Mucosa of descending colon (tissue), 3 donors: ENCODE measurements at regions not wholly inside any gene's neighbourhood (a gene's known extent, or its start where the extent isn't known, plus 50 kb on each side); places are given as distances from the start of the nearest gene placed in this dataset.
A peak's percentile ranks its signal among the peaks of the same experiment; 100 is the strongest.

Source experiments
- ATAC-seq: fragments of 200-7000 bp; cut with Tn5 transposase; one replicate; pipeline ENCODE4 v1.9.1; 2020; ENCODE audit warnings: mild to moderate bottlenecking, moderate library complexity
- DNase-seq, 3 donors: peaks; one replicate each; pipeline ENCODE4 v3.0.0-alpha.2; 2020
- H3K36me3 ChIP-seq: fragments of 200-600 bp; one replicate; pipeline ENCODE4 v1.8.0; 2021; ENCODE audit warnings: low read depth, mild to moderate bottlenecking
- H3K4me1 ChIP-seq: fragments of 200-600 bp; one replicate; pipeline ENCODE4 v1.8.0; 2021; ENCODE audit warnings: low read depth, mild to moderate bottlenecking
- H3K4me3 ChIP-seq: fragments of 200-600 bp; one replicate; pipeline ENCODE4 v1.8.0; 2021; ENCODE audit warnings: mild to moderate bottlenecking
- H3K9me3 ChIP-seq: fragments of 200-600 bp; one replicate; pipeline ENCODE4 v1.8.0; 2021; ENCODE audit warnings: mild to moderate bottlenecking
- intact Hi-C, 2 donors: fragments of 100-400 bp; cut with DNase I in 1 of 2; cut with micrococcal nuclease in 1 of 2; formaldehyde crosslinking; loops; one replicate each; pipeline versions ENCODE4 v1.11.0 to v1.11.1; 2022; cut with DNase I, micrococcal nuclease
- TF ChIP-seq, protein P1 (sequence below): fragments of 200-600 bp; IDR thresholded peaks from one replicate; pipeline ENCODE4 v1.8.0; 2022; ENCODE audit warnings: antibody characterized with exemption, mild to moderate bottlenecking
- donor health status: DM: no; HTN: no; CAD: no; lungs with moderate emphysema.
- donor health status: DM: no; HTN: no; CAD: no.
- donor health status: DM: no; HTN: yes; CAD: no.

DNA sequence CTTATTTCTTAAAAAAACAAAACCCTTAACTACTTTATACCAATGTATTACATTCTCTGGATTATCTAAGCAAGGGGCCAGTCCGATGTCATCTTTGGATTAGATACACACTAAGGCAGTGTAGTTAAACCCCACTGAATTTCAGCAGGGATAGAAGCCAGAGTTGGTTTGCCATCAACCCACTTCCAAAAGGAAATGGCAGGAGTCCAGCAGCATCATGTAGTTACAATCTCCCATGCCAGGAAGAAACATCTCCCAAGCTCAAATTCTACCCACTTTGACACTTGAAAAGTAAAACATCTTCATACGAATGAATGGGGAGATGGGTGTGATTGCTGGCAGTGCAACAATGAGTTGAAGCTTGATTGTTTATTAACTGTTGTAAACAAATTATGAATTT is 203.5 kb upstream of the PLXNC1 start:
- Histone ChIP-seq H3K36me3 (no peaks in the 10 kb centered on the region), H3K9me3 (no peaks in the 10 kb centered on the region), H3K4me3 (no peak overlapping the region), H3K4me1 (no peaks in the 10 kb centered on the region)
- TF ChIP-seq, protein P1, sequence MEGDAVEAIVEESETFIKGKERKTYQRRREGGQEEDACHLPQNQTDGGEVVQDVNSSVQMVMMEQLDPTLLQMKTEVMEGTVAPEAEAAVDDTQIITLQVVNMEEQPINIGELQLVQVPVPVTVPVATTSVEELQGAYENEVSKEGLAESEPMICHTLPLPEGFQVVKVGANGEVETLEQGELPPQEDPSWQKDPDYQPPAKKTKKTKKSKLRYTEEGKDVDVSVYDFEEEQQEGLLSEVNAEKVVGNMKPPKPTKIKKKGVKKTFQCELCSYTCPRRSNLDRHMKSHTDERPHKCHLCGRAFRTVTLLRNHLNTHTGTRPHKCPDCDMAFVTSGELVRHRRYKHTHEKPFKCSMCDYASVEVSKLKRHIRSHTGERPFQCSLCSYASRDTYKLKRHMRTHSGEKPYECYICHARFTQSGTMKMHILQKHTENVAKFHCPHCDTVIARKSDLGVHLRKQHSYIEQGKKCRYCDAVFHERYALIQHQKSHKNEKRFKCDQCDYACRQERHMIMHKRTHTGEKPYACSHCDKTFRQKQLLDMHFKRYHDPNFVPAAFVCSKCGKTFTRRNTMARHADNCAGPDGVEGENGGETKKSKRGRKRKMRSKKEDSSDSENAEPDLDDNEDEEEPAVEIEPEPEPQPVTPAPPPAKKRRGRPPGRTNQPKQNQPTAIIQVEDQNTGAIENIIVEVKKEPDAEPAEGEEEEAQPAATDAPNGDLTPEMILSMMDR, result no peak
- DNase-seq (no peak), ATAC-seq (no peak)
- intact Hi-C loops, result no loop called here

DNA sequence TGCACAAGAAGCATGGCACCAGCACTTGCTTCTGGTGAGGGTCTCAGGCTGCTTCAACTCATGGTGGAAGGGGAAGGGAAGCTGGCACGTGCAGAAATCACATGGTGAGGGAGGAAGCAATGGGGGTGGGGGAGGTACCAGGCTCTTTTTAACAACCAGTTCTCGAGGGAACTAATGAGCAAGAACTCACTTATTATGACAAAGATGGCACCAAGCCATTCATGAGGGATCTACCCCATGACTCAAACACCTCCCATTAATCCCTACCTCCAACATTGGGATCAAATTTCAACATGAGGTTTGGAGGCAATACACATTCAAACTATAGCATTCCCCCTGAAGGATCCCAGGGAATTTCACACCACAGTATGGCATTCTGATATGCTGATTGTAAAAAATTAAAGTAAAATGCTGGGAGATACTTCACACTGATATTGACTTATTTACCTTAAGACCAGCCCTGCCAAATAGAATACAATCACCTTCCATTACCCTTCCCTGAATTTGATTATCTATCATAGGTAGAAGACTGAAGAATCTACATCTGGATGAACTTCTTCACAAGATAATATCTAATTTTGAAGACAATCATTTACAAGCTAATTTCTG is 201.7 kb upstream of the PLXNC1 start:
- intact Hi-C loops, result no loop called here
- H3K9me3 ChIP-seq, result no peaks in the 10 kb centered on the region
- no peak for ATAC-seq
- TF ChIP-seq, protein P1, result no peak
- DNase-seq, result no peak
- no peaks in the 10 kb centered on the region for H3K36me3 ChIP-seq
- H3K4me1 ChIP-seq, result no peaks in the 10 kb centered on the region
- H3K4me3 ChIP-seq, result no peak overlapping the region

DNA sequence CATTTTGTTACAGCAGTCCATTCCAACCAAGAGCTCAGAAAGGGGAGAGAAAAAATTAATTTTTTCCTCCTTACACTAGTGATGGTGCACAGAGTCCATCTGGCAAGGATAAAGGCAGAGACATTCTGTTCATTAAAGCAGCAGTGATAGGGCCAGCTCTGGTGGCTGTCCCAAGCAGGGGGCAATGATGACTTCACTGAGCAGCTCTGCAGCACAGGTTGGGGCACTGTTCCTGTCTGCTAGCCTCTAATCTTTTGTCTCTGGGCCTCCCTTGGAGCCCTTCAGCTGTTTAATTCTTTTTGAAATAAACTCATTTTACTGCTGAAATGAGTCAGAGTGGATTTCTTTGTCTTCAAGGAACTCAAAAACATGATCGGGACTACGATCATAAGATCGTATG is 200.9 kb upstream of the PLXNC1 start:
- Histone ChIP-seq H3K4me3 (no peak overlapping the region), H3K36me3 (no peaks in the 10 kb centered on the region), H3K4me1 (no peaks in the 10 kb centered on the region), H3K9me3 (no peaks in the 10 kb centered on the region)
- ATAC-seq, result no peak
- TF ChIP-seq, protein P1, result no peak
- DNase-seq, result no peak
- intact Hi-C loops, result no loop called here

DNA sequence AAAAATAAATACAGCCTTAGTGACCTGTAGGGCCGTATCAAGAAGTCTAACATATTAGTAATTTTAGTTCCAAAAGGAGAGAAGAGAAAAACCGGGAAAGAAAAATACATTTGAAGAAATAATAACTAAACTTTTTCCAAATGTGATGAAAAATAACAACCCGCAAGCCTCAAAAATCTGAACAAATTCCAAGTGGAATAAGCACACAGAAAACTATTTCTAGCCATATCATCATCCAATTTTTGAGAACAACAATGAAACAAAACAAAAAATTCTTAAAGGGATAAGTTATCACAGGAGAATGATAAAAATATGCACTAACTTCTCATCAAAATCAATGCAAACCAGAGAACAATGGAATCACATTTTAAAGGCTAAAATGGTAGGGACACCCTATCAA is 198.1 kb upstream of the PLXNC1 start:
- H3K4me3 ChIP-seq, result no peak overlapping the region
- H3K36me3 ChIP-seq, result no peaks in the 10 kb centered on the region
- intact Hi-C loops, result no loop called here
- ATAC-seq (no peak), DNase-seq (no peak)
- TF ChIP-seq, protein P1, result no peak
- H3K4me1 ChIP-seq, result no peaks in the 10 kb centered on the region
- no peaks in the 10 kb centered on the region for H3K9me3 ChIP-seq

DNA sequence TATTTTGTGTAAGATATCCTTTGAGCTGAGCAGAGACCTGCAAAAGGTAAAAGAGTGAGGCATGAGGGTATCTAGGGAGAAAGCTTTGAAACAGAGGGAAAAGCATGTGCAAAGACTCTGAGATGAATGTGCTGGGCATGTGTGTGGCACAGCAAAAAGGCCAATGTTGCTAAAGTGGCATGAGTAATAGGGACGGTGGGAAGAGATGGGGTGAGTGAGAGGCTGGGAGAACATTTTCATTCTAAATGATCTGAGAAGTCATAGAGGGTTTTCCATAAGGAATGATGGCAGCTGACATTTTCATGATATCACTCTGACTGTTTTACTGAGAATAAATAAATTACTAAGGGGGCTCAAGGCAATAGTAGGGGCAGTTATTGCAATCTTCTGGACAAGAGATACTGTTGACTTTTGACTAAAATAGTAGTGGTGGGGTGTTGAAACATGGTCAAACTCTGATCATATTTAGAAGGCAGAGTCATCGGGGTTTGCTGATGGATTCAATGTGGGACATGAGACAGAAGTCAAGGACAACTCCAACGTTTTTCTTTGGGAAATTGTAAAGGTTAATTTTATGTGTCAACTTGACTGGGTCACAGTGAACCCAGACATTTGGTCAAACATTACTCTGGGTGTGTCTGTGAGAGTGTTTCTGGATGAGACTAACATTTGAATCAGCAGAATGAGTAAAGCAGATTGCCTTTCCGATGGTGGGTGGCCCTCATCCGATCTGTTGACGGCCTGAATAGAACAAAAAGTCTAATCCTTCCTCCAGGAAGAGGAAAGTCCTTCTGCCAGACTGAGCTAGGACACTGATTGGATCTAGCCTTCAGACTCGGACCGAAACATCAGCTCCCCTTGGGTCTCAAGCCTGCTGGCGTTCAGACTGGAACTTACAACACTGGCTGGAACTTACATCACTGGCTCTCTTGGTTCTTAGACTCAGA is 193.9 kb upstream of the PLXNC1 start:
- no peak for DNase-seq
- H3K4me1 ChIP-seq, result no peaks in the 10 kb centered on the region
- no peak overlapping the region for H3K4me3 ChIP-seq
- peak; percentile 20 for ATAC-seq
- no peaks in the 10 kb centered on the region for H3K36me3 ChIP-seq
- TF ChIP-seq, protein P1, result no peak
- H3K9me3 ChIP-seq, result no peaks in the 10 kb centered on the region
- intact Hi-C loops, result no loop called here
